WTC11 (cell line): ENCODE measurements at regions not wholly inside any gene's neighbourhood (a gene's known extent, or its start where the extent isn't known, plus 50 kb on each side); places are given as distances from the start of the nearest gene placed in this dataset.

Source experiments
- ATAC-seq: fragments of 200-7000 bp; cut with Tn5 transposase; 2 replicates; pipeline ENCODE4 v1.10.0; 2021; ENCODE audit warnings: mild to moderate bottlenecking, moderate library complexity
- CTCF ChIA-PET: fragments of 300-600 bp; sonication (Branson Sonifier 250); formaldehyde crosslinking; loops from one replicate; lab custom pipeline; 2021; ENCODE audit warnings: antibody characterized with exemption; lab: Charles Lee
- POLR2A ChIA-PET: fragments of 350-600 bp; sonication (Branson Sonifier 250); formaldehyde crosslinking; loops from one replicate; lab custom pipeline; 2021; ENCODE audit warnings: antibody characterized with exemption; lab: Charles Lee
- DNase-seq: peaks from one replicate; pipeline ENCODE4 v3.0.0; 2021; ENCODE audit warnings: low spot score
- H3K27ac Mint-ChIP-seq: 2 replicates; pipeline ENCODE4 v1.8.0; 2021; ENCODE audit warnings: mixed read lengths
- H3K27me3 Mint-ChIP-seq: 2 replicates; pipeline ENCODE4 v1.8.0; 2021; ENCODE audit warnings: low read depth, mild to moderate bottlenecking, moderate library complexity, mixed read lengths
- H3K36me3 Mint-ChIP-seq: 2 replicates; pipeline ENCODE4 v1.8.0; 2021; ENCODE audit warnings: mixed read lengths
- H3K4me1 Mint-ChIP-seq: 2 replicates; pipeline ENCODE4 v1.8.0; 2022; ENCODE audit warnings: mixed read lengths
- H3K4me3 Mint-ChIP-seq: 2 replicates; pipeline ENCODE4 v1.8.0; 2021; ENCODE audit warnings: mild to moderate bottlenecking, moderate library complexity, mixed read lengths
- H3K9me3 Mint-ChIP-seq: 2 replicates; pipeline ENCODE4 v1.8.0; 2021; ENCODE audit warnings: mixed read lengths
- ATF1 ChIP-seq: sonication (generic); formaldehyde crosslinking; IDR thresholded peaks from 2 replicates; pipeline ENCODE4 v1.8.1; 2023; ENCODE audit warnings: mild to moderate bottlenecking, moderate library complexity, missing genetic modification reagents
- ATF6 ChIP-seq: sonication (generic); formaldehyde crosslinking; IDR thresholded peaks from 2 replicates; pipeline ENCODE4 v1.8.1; 2023; ENCODE audit warnings: mild to moderate bottlenecking, missing genetic modification reagents
- CREB1 ChIP-seq: sonication (generic); formaldehyde crosslinking; IDR thresholded peaks from 2 replicates; pipeline ENCODE4 v1.8.0; 2023; ENCODE audit warnings: mild to moderate bottlenecking, missing genetic modification reagents
- CTCF ChIP-seq: fragments of 200-600 bp; IDR thresholded peaks from 2 replicates; pipeline ENCODE4 v1.8.0; 2022; ENCODE audit warnings: antibody characterized with exemption
- FOXJ3 ChIP-seq: sonication (generic); formaldehyde crosslinking; IDR thresholded peaks from 2 replicates; pipeline ENCODE4 v1.9.0; 2021; ENCODE audit warnings: missing genetic modification reagents, mild to moderate bottlenecking, borderline replicate concordance
- FOXP1 ChIP-seq: sonication (generic); formaldehyde crosslinking; IDR thresholded peaks from 2 replicates; pipeline ENCODE4 v1.8.0; 2022; ENCODE audit warnings: missing genetic modification reagents, mild to moderate bottlenecking, moderate library complexity, borderline replicate concordance
- GTF2I ChIP-seq: fragments of 250-450 bp; sonication (Bioruptor Pico); conservative IDR thresholded peaks from 2 replicates; pipeline ENCODE4 v1.4.0; 2021; ENCODE audit warnings: mild to moderate bottlenecking
- HMGA2 ChIP-seq: fragments of 250-450 bp; sonication (Bioruptor Pico); IDR thresholded peaks from 2 replicates; pipeline ENCODE4 v1.4.0; 2021; ENCODE audit warnings: mild to moderate bottlenecking, moderate library complexity
- NFATC4 ChIP-seq: fragments of 250-450 bp; sonication (Bioruptor Pico); IDR thresholded peaks from 2 replicates; pipeline ENCODE4 v1.9.0; 2021; ENCODE audit warnings: mild to moderate bottlenecking
- OVOL2 ChIP-seq: fragments of 250-450 bp; sonication (Bioruptor Pico); IDR thresholded peaks from 2 replicates; pipeline ENCODE4 v1.9.0; 2021; ENCODE audit warnings: mild to moderate bottlenecking, borderline replicate concordance
- PRRX2 ChIP-seq: fragments of 250-450 bp; sonication (Bioruptor Pico); IDR thresholded peaks from 2 replicates; pipeline ENCODE4 v1.8.0; 2021; ENCODE audit warnings: mild to moderate bottlenecking
- STAT6 ChIP-seq: sonication (generic); formaldehyde crosslinking; conservative IDR thresholded peaks from 2 replicates; pipeline ENCODE4 v1.8.1; 2023; ENCODE audit warnings: mild to moderate bottlenecking, low read depth, missing genetic modification reagents, moderate library complexity
- ZNF121 ChIP-seq: sonication (generic); formaldehyde crosslinking; IDR thresholded peaks from 2 replicates; pipeline ENCODE4 v1.8.0; 2023; ENCODE audit warnings: missing genetic modification reagents
- ZNF219 ChIP-seq: sonication (generic); formaldehyde crosslinking; IDR thresholded peaks from 2 replicates; pipeline ENCODE4 v1.8.0; 2023; ENCODE audit warnings: missing genetic modification reagents, mild to moderate bottlenecking, borderline replicate concordance
- ZNF317 ChIP-seq: sonication (generic); formaldehyde crosslinking; IDR thresholded peaks from 2 replicates; pipeline ENCODE4 v1.8.1; 2023; ENCODE audit warnings: low read depth, mild to moderate bottlenecking, moderate library complexity, missing genetic modification reagents, borderline replicate concordance
- ZNF423 ChIP-seq: fragments of 250-450 bp; sonication (Bioruptor Pico); IDR thresholded peaks from 2 replicates; pipeline ENCODE4 v2.1.2; 2022; ENCODE audit warnings: mild to moderate bottlenecking, moderate library complexity
- TF ChIP-seq, protein P1 (sequence below): sonication (generic); formaldehyde crosslinking; IDR thresholded peaks from 2 replicates; pipeline ENCODE4 v1.8.1; 2022; ENCODE audit warnings: mild to moderate bottlenecking, moderate library complexity, missing genetic modification reagents
- TF ChIP-seq, protein P2 (sequence below): fragments of 250-450 bp; sonication (Bioruptor Pico); IDR thresholded peaks from 2 replicates; pipeline ENCODE4 v1.9.0; 2021; ENCODE audit warnings: moderate library complexity, mild to moderate bottlenecking, inconsistent platforms, borderline replicate concordance
- TF ChIP-seq, protein P3 (sequence below): sonication (generic); formaldehyde crosslinking; IDR thresholded peaks from 2 replicates; pipeline ENCODE4 v1.8.1; 2022; ENCODE audit warnings: low read depth, mild to moderate bottlenecking, moderate library complexity, missing genetic modification reagents, borderline replicate concordance
- TF ChIP-seq, protein P4 (sequence below): sonication (generic); formaldehyde crosslinking; IDR thresholded peaks from 2 replicates; pipeline ENCODE4 v1.8.1; 2022; ENCODE audit warnings: missing genetic modification reagents, borderline replicate concordance

- no peaks in the 10 kb centered on the region; the same call in 1 of the 2 replicates for H3K27me3 Mint-ChIP-seq
- peaks cover 8% of the 10 kb centered on the region for H3K36me3 Mint-ChIP-seq
- H3K27ac Mint-ChIP-seq = no peak overlapping the region
- no peak overlapping the region for H3K4me3 Mint-ChIP-seq
- ATAC-seq (peak; percentile 26; the same call in 1 of the 2 replicates), DNase-seq (no peak)
- peaks cover 13% of the 10 kb centered on the region for H3K4me1 Mint-ChIP-seq
- ChIA-PET CTCF (no interaction called here), POLR2A (no interaction called here)
- TF ChIP-seq ZNF423 (CRISPR knock-in tag) (no peak), PRRX2 (CRISPR knock-in tag) (no peak), OVOL2 (CRISPR knock-in tag) (no peak), ATF6 (CRISPR knock-in tag) (no peak), GTF2I (no peak), CTCF (no peak), FOXP1 (CRISPR knock-in tag) (no peak), CREB1 (CRISPR knock-in tag) (no peak), ZNF317 (no peak)
- TF ChIP-seq, protein P1, sequence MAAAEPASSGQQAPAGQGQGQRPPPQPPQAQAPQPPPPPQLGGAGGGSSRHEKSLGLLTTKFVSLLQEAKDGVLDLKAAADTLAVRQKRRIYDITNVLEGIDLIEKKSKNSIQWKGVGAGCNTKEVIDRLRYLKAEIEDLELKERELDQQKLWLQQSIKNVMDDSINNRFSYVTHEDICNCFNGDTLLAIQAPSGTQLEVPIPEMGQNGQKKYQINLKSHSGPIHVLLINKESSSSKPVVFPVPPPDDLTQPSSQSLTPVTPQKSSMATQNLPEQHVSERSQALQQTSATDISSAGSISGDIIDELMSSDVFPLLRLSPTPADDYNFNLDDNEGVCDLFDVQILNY (CRISPR knock-in tag) = no peak
- TF ChIP-seq, protein P2, sequence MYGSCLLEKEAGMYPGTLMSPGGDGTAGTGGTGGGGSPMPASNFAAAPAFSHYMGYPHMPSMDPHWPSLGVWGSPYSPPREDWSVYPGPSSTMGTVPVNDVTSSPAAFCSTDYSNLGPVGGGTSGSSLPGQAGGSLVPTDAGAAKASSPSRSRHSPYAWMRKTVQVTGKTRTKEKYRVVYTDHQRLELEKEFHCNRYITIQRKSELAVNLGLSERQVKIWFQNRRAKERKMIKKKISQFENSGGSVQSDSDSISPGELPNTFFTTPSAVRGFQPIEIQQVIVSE = no peak
- TF ChIP-seq, protein P3, sequence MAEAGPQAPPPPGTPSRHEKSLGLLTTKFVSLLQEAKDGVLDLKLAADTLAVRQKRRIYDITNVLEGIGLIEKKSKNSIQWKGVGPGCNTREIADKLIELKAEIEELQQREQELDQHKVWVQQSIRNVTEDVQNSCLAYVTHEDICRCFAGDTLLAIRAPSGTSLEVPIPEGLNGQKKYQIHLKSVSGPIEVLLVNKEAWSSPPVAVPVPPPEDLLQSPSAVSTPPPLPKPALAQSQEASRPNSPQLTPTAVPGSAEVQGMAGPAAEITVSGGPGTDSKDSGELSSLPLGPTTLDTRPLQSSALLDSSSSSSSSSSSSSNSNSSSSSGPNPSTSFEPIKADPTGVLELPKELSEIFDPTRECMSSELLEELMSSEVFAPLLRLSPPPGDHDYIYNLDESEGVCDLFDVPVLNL (CRISPR knock-in tag) = no peak
- peaks cover 32% of the 10 kb centered on the region for H3K9me3 Mint-ChIP-seq
Observed at GRCh38 chr4:36709991-36710390, 428.6 kb downstream of the DTHD1 start.

GRCh38 chr4:36712013-36712412 is 430.6 kb downstream of the DTHD1 start:
- H3K36me3 Mint-ChIP-seq = no peaks in the 10 kb centered on the region
- H3K27ac Mint-ChIP-seq = peak overlapping the region; percentile 47; the same call in 1 of the 2 replicates
- peaks cover 30% of the 10 kb centered on the region for H3K9me3 Mint-ChIP-seq
- no peak for TF ChIP-seq NFATC4 (CRISPR knock-in tag)
- DNase-seq = no peak
- ChIA-PET CTCF (no interaction called here), POLR2A (no interaction called here)
- H3K4me3 Mint-ChIP-seq = no peak overlapping the region
- H3K4me1 Mint-ChIP-seq = peaks cover 13% of the 10 kb centered on the region
- H3K27me3 Mint-ChIP-seq = no peaks in the 10 kb centered on the region; the same call in 1 of the 2 replicates
- ATAC-seq = no peak

- DNase-seq (no peak), ATAC-seq (no peak)
- ChIA-PET POLR2A (no interaction called here), CTCF (no interaction called here)
- H3K36me3 Mint-ChIP-seq = no peaks in the 10 kb centered on the region
- H3K4me3 Mint-ChIP-seq = no peak overlapping the region
- H3K4me1 Mint-ChIP-seq = peaks cover 8% of the 10 kb centered on the region
- no peak overlapping the region for H3K27ac Mint-ChIP-seq
- peaks cover 18% of the 10 kb centered on the region for H3K9me3 Mint-ChIP-seq
- H3K27me3 Mint-ChIP-seq = no peaks in the 10 kb centered on the region; the same call in 1 of the 2 replicates
- no peak for TF ChIP-seq FOXJ3 (CRISPR knock-in tag)
- TF ChIP-seq OVOL2 (CRISPR knock-in tag) = no peak
- no peak for TF ChIP-seq ZNF423 (CRISPR knock-in tag)
- TF ChIP-seq, protein P4, sequence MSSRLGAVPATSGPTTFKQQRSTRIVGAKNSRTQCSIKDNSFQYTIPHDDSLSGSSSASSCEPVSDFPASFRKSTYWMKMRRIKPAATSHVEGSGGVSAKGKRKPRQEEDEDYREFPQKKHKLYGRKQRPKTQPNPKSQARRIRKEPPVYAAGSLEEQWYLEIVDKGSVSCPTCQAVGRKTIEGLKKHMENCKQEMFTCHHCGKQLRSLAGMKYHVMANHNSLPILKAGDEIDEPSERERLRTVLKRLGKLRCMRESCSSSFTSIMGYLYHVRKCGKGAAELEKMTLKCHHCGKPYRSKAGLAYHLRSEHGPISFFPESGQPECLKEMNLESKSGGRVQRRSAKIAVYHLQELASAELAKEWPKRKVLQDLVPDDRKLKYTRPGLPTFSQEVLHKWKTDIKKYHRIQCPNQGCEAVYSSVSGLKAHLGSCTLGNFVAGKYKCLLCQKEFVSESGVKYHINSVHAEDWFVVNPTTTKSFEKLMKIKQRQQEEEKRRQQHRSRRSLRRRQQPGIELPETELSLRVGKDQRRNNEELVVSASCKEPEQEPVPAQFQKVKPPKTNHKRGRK (CRISPR knock-in tag) = no peak
- no peak for TF ChIP-seq NFATC4 (CRISPR knock-in tag)
- no peak for TF ChIP-seq ZNF121 (CRISPR knock-in tag)
- TF ChIP-seq ZNF219 (CRISPR knock-in tag) = no peak
- no peak for TF ChIP-seq ATF1 (CRISPR knock-in tag)
- no peak for TF ChIP-seq STAT6 (CRISPR knock-in tag)
- no peak for TF ChIP-seq HMGA2
Observed at GRCh38 chr4:36716874-36717273, 435.5 kb downstream of the DTHD1 start.
